Esophagus muscularis mucosa (tissue), 3 donors: ENCODE measurements at regions not wholly inside any gene's neighbourhood (a gene's known extent, or its start where the extent isn't known, plus 50 kb on each side); places are given as distances from the start of the nearest gene placed in this dataset.

Source experiments
- POLR2AphosphoS5 ChIP-seq, 2 donors: sonication (generic); formaldehyde crosslinking; IDR thresholded peaks; one replicate each; pipeline ENCODE4 v1.6.1; 2017; ENCODE audit warnings: antibody characterized with exemption in 2 of 2
- TF ChIP-seq, protein P1 (sequence below), 3 experiments: fragments of 200-600 bp in 2 of 3; fragments of 450-650 bp in 1 of 3; sonication (generic) in 2 of 3; IDR thresholded peaks; one replicate each; pipeline ENCODE4 v1.5.1; 2017 to 2019; ENCODE audit warnings: antibody characterized with exemption in 3 of 3, mild to moderate bottlenecking in 2 of 3, moderate library complexity in 1 of 3

DNA sequence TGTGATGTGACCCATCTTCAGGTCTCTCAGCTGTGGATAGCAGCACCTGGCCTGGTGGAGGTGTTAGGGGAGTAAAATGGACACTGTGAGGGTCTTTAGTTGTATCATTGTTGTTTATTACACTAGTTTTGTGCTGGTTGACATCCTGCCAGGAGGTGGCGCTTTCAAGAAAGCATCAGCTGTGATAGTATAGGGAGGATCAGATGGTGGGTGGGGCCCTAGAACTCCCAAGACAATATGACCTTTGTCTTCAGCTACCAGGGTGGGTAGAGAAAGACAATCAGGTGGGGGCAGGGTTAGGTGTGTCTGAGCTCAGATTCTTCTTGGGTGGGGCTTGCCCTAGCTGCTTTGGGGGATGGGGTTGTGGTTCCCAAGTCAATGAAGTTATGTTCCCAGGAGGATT, 162.8 kb downstream of the PPP1R2C start:
- TF ChIP-seq POLR2AphosphoS5 (IDR thresholded peaks at IDR 0.05), result no peak
- TF ChIP-seq, protein P1, sequence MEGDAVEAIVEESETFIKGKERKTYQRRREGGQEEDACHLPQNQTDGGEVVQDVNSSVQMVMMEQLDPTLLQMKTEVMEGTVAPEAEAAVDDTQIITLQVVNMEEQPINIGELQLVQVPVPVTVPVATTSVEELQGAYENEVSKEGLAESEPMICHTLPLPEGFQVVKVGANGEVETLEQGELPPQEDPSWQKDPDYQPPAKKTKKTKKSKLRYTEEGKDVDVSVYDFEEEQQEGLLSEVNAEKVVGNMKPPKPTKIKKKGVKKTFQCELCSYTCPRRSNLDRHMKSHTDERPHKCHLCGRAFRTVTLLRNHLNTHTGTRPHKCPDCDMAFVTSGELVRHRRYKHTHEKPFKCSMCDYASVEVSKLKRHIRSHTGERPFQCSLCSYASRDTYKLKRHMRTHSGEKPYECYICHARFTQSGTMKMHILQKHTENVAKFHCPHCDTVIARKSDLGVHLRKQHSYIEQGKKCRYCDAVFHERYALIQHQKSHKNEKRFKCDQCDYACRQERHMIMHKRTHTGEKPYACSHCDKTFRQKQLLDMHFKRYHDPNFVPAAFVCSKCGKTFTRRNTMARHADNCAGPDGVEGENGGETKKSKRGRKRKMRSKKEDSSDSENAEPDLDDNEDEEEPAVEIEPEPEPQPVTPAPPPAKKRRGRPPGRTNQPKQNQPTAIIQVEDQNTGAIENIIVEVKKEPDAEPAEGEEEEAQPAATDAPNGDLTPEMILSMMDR (IDR thresholded peaks at IDR 0.05), result no peak
